ENCODE measurements at regions not wholly inside any gene's neighbourhood (a gene's known extent, or its start where the extent isn't known, plus 50 kb on each side); places are given as distances from the start of the nearest gene placed in this dataset.

- H3K4me3 Mint-ChIP-seq (ENCODE audit: low read depth, unreplicated experiment), result no peak overlapping the region
- no peak for TF ChIP-seq CTCF (IDR thresholded peaks at IDR 0.05; ENCODE audit: unreplicated experiment)
- no peak for DNase-seq
- no peaks in the 10 kb centered on the region for H3K36me3 Mint-ChIP-seq (ENCODE audit: insufficient read depth, unreplicated experiment)
- no peaks in the 10 kb centered on the region for H3K4me1 Mint-ChIP-seq (ENCODE audit: low read depth, unreplicated experiment)
- H3K27ac Mint-ChIP-seq (ENCODE audit: unreplicated experiment), result no peak overlapping the region
- H3K9me3 Mint-ChIP-seq (ENCODE audit: low read depth, unreplicated experiment), result no peaks in the 10 kb centered on the region
- intact Hi-C loops (cut with micrococcal nuclease; ENCODE audit: unreplicated experiment), result loop anchor here (10.0 kb wide), 1 partner anchor 107 kb away; no protein-coding TSS in a partner anchor
- CTCF ChIA-PET, result interaction anchor here (1.5 kb wide), 1 partner anchor 8 kb away, joined by 3 read pairs; no protein-coding TSS in a partner anchor
- BruUV-seq (replicated peaks), result no TSS peak
- no peaks in the 10 kb centered on the region for H3K27me3 Mint-ChIP-seq (ENCODE audit: unreplicated experiment)
Observed at GRCh38 chr21:16088056-16088455, 358.3 kb downstream of the USP25 start.

GRCh38 chr21:16095005-16095404, 365.2 kb downstream of the USP25 start:
- H3K36me3 Mint-ChIP-seq (ENCODE audit: insufficient read depth, unreplicated experiment), result no peaks in the 10 kb centered on the region
- CTCF ChIA-PET, result no interaction called here
- H3K4me1 Mint-ChIP-seq (ENCODE audit: low read depth, unreplicated experiment), result no peaks in the 10 kb centered on the region
- intact Hi-C loops (cut with micrococcal nuclease; ENCODE audit: unreplicated experiment), result no loop called here
- BruUV-seq (replicated peaks), result no TSS peak
- peaks cover 2% of the 10 kb centered on the region for H3K9me3 Mint-ChIP-seq (ENCODE audit: low read depth, unreplicated experiment)
- TF ChIP-seq CTCF (IDR thresholded peaks at IDR 0.05; ENCODE audit: unreplicated experiment), result no peak
- H3K27ac Mint-ChIP-seq (ENCODE audit: unreplicated experiment), result no peak overlapping the region
- DNase-seq, result no peak
- no peaks in the 10 kb centered on the region for H3K27me3 Mint-ChIP-seq (ENCODE audit: unreplicated experiment)
- no peak overlapping the region for H3K4me3 Mint-ChIP-seq (ENCODE audit: low read depth, unreplicated experiment)

- no peak overlapping the region for H3K4me3 Mint-ChIP-seq (ENCODE audit: low read depth, unreplicated experiment)
- CTCF ChIA-PET, result no interaction called here
- intact Hi-C loops (cut with micrococcal nuclease; ENCODE audit: unreplicated experiment), result no loop called here
Observed at GRCh38 chr21:16096988-16097387, 367.2 kb downstream of the USP25 start.

GRCh38 chr21:16102113-16102512, 372.3 kb downstream of the USP25 start:
- DNase-seq, result no peak
- H3K27me3 Mint-ChIP-seq (ENCODE audit: unreplicated experiment), result no peaks in the 10 kb centered on the region
- no TSS peak for BruUV-seq (replicated peaks)
- no peaks in the 10 kb centered on the region for H3K9me3 Mint-ChIP-seq (ENCODE audit: low read depth, unreplicated experiment)
- no peak overlapping the region for H3K4me3 Mint-ChIP-seq (ENCODE audit: low read depth, unreplicated experiment)
- H3K27ac Mint-ChIP-seq (ENCODE audit: unreplicated experiment), result no peak overlapping the region
- no peaks in the 10 kb centered on the region for H3K4me1 Mint-ChIP-seq (ENCODE audit: low read depth, unreplicated experiment)
- intact Hi-C loops (cut with micrococcal nuclease; ENCODE audit: unreplicated experiment), result no loop called here
- no peak for TF ChIP-seq CTCF (IDR thresholded peaks at IDR 0.05; ENCODE audit: unreplicated experiment)
- H3K36me3 Mint-ChIP-seq (ENCODE audit: insufficient read depth, unreplicated experiment), result no peaks in the 10 kb centered on the region
- CTCF ChIA-PET, result no interaction called here

More at GRCh38 chr21:16096988-16097387, 367.2 kb downstream of the USP25 start:
- Mint-ChIP-seq H3K36me3 (ENCODE audit: insufficient read depth, unreplicated experiment) (no peaks in the 10 kb centered on the region), H3K9me3 (ENCODE audit: low read depth, unreplicated experiment) (peaks cover 2% of the 10 kb centered on the region), H3K27ac (ENCODE audit: unreplicated experiment) (no peak overlapping the region), H3K4me1 (ENCODE audit: low read depth, unreplicated experiment) (no peaks in the 10 kb centered on the region), H3K27me3 (ENCODE audit: unreplicated experiment) (no peaks in the 10 kb centered on the region)
- no peak for TF ChIP-seq CTCF (IDR thresholded peaks at IDR 0.05; ENCODE audit: unreplicated experiment)
- no peak for DNase-seq
- BruUV-seq (replicated peaks), result no TSS peak
